Cardiac muscle cell (in vitro differentiated cells and primary cell): ENCODE measurements at regions not wholly inside any gene's neighbourhood (a gene's known extent, or its start where the extent isn't known, plus 50 kb on each side); places are given as distances from the start of the nearest gene placed in this dataset.
A peak's percentile ranks its signal among the peaks of the same experiment; 100 is the strongest.

Experiments used
- DNase-seq, 2 donors: peaks; one replicate each; pipeline versions ENCODE4 v3.0.0 to v3.0.0-alpha.2; 2010 to 2017; ENCODE audit warnings: low read depth in 1 of 2, low spot score in 1 of 2
- H3K27ac ChIP-seq: fragments of 200-600 bp; sonication (generic); 2 replicates; pipeline ENCODE4 v1.5.1; 2016
- H3K27me3 ChIP-seq: fragments of 200-600 bp; sonication (generic); 2 replicates; pipeline ENCODE4 v1.6.0; 2016; ENCODE audit warnings: control low read depth
- H3K36me3 ChIP-seq: fragments of 200-600 bp; sonication (generic); 2 replicates; pipeline ENCODE4 v1.5.1; 2016; ENCODE audit warnings: control low read depth
- H3K4me1 ChIP-seq: fragments of 200-600 bp; sonication (generic); 2 replicates; pipeline ENCODE4 v1.8.1; 2017; ENCODE audit warnings: low read depth, mild to moderate bottlenecking, mixed run types
- H3K4me3 ChIP-seq: fragments of 200-600 bp; sonication (generic); 2 replicates; pipeline ENCODE4 v1.5.1; 2016; ENCODE audit warnings: mild to moderate bottlenecking
- H3K9me3 ChIP-seq: fragments of 200-600 bp; sonication (generic); 2 replicates; pipeline ENCODE4 v1.5.1; 2017; ENCODE audit warnings: low read depth, mild to moderate bottlenecking, control low read depth
- TF ChIP-seq, protein P1 (sequence below): IDR thresholded peaks from 2 replicates; pipeline ENCODE4 v1.5.1; 2012; ENCODE audit warnings: low read depth, mild to moderate bottlenecking, low read length

DNA sequence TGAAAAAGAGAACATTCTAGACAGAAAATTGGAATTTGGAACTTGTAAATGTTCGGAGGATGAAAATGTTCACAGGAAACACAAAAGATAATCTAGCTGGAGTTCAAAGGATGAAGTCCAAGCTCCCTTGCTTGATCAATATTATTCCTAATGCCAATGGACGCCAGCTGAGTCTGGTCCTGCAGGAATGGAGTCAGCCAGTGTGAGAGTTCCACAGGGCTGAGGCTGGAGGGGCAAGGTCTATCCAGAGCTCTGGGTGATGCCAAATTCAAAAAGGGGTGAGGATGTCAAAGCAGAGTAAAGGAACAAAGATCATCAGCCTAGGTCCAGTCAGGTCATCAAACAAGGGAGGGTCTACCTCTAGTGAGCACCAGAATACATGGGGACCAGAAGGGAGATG lies 78.5 kb upstream of the CTNNA2 start:
- H3K36me3 ChIP-seq, result no peaks in the 10 kb centered on the region
- peaks cover 7% of the 10 kb centered on the region for H3K4me1 ChIP-seq
- no peak overlapping the region for H3K27ac ChIP-seq
- no peaks in the 10 kb centered on the region for H3K27me3 ChIP-seq
- TF ChIP-seq, protein P1, sequence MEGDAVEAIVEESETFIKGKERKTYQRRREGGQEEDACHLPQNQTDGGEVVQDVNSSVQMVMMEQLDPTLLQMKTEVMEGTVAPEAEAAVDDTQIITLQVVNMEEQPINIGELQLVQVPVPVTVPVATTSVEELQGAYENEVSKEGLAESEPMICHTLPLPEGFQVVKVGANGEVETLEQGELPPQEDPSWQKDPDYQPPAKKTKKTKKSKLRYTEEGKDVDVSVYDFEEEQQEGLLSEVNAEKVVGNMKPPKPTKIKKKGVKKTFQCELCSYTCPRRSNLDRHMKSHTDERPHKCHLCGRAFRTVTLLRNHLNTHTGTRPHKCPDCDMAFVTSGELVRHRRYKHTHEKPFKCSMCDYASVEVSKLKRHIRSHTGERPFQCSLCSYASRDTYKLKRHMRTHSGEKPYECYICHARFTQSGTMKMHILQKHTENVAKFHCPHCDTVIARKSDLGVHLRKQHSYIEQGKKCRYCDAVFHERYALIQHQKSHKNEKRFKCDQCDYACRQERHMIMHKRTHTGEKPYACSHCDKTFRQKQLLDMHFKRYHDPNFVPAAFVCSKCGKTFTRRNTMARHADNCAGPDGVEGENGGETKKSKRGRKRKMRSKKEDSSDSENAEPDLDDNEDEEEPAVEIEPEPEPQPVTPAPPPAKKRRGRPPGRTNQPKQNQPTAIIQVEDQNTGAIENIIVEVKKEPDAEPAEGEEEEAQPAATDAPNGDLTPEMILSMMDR, result no peak
- H3K4me3 ChIP-seq, result no peak overlapping the region
- H3K9me3 ChIP-seq, result no peaks in the 10 kb centered on the region
- DNase-seq, result no peak

DNA sequence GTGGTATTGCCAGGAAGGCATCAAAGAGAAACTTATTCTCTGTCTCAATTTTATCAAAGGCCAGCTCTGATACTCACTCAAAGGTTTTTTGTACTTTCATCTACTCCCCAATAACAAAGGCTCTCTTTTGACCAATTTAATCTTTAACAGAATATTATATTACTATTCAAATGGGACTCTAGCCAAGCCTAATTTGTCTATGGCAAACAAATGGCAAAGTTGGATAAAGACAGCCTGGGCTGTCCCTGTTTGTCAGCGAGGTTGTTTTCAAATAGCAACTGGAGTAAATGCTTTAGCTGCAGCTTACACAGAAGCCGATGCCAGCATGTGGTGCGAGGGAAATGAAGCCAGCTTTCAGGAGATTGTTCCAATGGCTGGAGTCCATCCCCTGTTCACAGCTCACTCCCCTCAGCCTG lies 80.1 kb upstream of the CTNNA2 start:
- Histone ChIP-seq H3K9me3 (no peaks in the 10 kb centered on the region), H3K4me3 (no peak overlapping the region), H3K4me1 (peaks cover 6% of the 10 kb centered on the region), H3K27me3 (no peaks in the 10 kb centered on the region), H3K36me3 (no peaks in the 10 kb centered on the region), H3K27ac (no peak overlapping the region)
- DNase-seq, result no peak
- TF ChIP-seq, protein P1, result no peak

DNA sequence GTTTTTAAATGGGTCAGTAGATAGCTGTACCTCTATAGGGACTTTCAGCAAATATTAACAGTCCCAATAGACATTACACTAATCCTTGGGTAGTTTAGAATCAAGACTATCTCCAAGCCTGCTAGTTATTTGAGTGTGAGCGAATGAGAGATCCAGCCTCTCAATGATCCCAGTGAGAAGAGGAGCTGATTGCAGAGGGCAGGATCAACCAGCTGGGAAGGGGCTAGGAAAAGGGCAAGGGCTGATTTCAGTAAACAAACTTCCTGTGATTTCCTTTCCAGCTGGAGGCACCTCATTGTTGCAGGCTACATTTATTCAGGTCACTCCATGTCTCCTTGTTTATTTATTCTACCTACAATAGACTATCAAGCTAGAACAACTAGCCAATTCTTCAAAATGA lies 84.1 kb upstream of the CTNNA2 start:
- no peaks in the 10 kb centered on the region for H3K36me3 ChIP-seq
- H3K4me3 ChIP-seq, result no peak overlapping the region
- no peak for DNase-seq
- H3K27ac ChIP-seq, result no peak overlapping the region
- no peaks in the 10 kb centered on the region for H3K4me1 ChIP-seq
- H3K9me3 ChIP-seq, result no peaks in the 10 kb centered on the region
- TF ChIP-seq, protein P1, result no peak
- no peaks in the 10 kb centered on the region for H3K27me3 ChIP-seq

DNA sequence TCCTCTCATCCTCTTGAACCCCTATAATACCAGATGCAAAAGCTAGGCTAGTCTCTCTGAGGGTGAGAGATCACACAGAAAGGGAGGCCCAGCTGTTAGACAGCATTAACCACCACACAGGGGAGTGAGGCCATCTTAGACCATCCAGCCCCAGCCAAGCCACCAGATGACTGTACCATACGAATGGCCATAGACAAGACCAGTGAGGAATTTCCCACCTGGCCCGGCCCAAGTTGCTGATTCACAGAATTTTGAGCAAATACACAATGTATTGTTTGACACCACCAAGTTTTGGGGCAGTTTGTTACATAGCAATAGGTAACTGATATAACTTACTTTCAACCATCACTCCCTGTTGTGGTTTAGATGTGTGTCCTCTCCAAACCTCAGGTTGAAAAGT lies 98.2 kb upstream of the CTNNA2 start:
- DNase-seq, result no peak
- Histone ChIP-seq H3K36me3 (no peaks in the 10 kb centered on the region), H3K27me3 (no peaks in the 10 kb centered on the region), H3K27ac (no peak overlapping the region), H3K4me1 (no peaks in the 10 kb centered on the region), H3K4me3 (no peak overlapping the region), H3K9me3 (no peaks in the 10 kb centered on the region)
- TF ChIP-seq, protein P1, result no peak

DNA sequence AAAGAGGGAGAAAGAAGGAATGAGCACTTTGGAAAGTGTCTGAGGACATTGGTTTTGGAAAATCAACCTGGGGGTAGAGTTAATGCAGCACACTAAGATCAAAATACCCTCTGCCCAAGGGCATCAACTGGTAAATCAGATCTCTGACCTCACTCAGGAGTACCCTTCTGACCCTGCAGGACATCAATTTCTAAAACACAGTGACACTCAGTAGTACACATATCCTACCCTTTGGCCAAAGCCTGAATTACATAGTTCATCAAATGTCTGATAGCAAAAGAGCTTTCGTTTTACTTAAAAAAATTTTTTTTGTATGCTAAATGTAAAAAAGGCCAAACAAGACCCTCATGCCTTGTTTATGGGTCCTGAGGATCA lies 118.4 kb upstream of the CTNNA2 start:
- Histone ChIP-seq H3K27me3 (no peaks in the 10 kb centered on the region), H3K9me3 (no peaks in the 10 kb centered on the region), H3K27ac (peak overlapping the region; percentile 92), H3K4me3 (no peak overlapping the region), H3K36me3 (no peaks in the 10 kb centered on the region), H3K4me1 (peaks cover 37% of the 10 kb centered on the region)
- no peak for DNase-seq
- TF ChIP-seq, protein P1, result no peak
